SK-N-SH (cell line): ENCODE measurements at regions not wholly inside any gene's neighbourhood (a gene's known extent, or its start where the extent isn't known, plus 50 kb on each side); places are given as distances from the start of the nearest gene placed in this dataset.

ENCODE experiments used
- CTCF ChIA-PET: fragments of 300-600, 350-600 bp; formaldehyde crosslinking; extraction: SDS; loops from one replicate; lab custom pipeline; 2021; lab: Yijun Ruan, JAX
- POLR2A ChIA-PET: fragments of 350-600 bp; sonication (Branson Sonifier 250); formaldehyde crosslinking; extraction: SDS; loops from one replicate; lab custom pipeline; 2020; ENCODE audit warnings: antibody characterized with exemption, inconsistent platforms; lab: Yijun Ruan, JAX
- DNase-seq: peaks from one replicate; pipeline ENCODE4 v3.0.0; 2012
- H2AFZ ChIP-seq: fragments of 200-600 bp; sonication (generic); 2 replicates; pipeline ENCODE4 v1.8.1; 2016; ENCODE audit warnings: antibody characterized with exemption, mild to moderate bottlenecking, low read depth
- H3F3A ChIP-seq: fragments of 200-600 bp; sonication (generic); replicated peaks from 2 replicates; pipeline ENCODE3; 2016; ENCODE audit warnings: antibody characterized with exemption, mild to moderate bottlenecking; ENCODE audit not compliant: insufficient read depth
- H3K27ac ChIP-seq, 2 experiments: fragments of 200-500 bp in 1 of 2; fragments of 200-600 bp in 1 of 2; sonication (Bioruptor generic) in 1 of 2; sonication (generic), shearing (Covaris generic) in 1 of 2; 2 replicates each; pipeline versions ENCODE4 v1.5.1 to v1.6.1; 2014 to 2016; ENCODE audit warnings: low read depth in 2 of 2, inconsistent platforms in 1 of 2, low read length in 1 of 2, mild to moderate bottlenecking in 1 of 2, mixed read lengths in 1 of 2
- H3K27me3 ChIP-seq: fragments of 200-600 bp; sonication (generic), shearing (Covaris generic); 2 replicates; pipeline ENCODE4 v1.6.1; 2016; ENCODE audit warnings: mixed run types; ENCODE audit not compliant: insufficient read depth
- H3K36me3 ChIP-seq, 2 experiments: fragments of 200-500 bp in 1 of 2; fragments of 200-600 bp in 1 of 2; sonication (Bioruptor generic) in 1 of 2; sonication (generic) in 1 of 2; replicated peaks in 1 of 2; 2 replicates each; pipeline versions ENCODE3 to v1.5.1; 2014 to 2016; ENCODE audit warnings: low read length in 1 of 2, mild to moderate bottlenecking in 1 of 2; ENCODE audit not compliant: insufficient read depth in 2 of 2, control insufficient read depth in 1 of 2
- H3K4me1 ChIP-seq, 2 experiments: fragments of 200-500 bp in 1 of 2; fragments of 200-600 bp in 1 of 2; sonication (Bioruptor generic) in 1 of 2; sonication (generic), shearing (Covaris generic) in 1 of 2; 2 replicates each; pipeline versions ENCODE4 v1.5.1 to v1.6.1; 2014 to 2016; ENCODE audit warnings: low read depth in 1 of 2, low read length in 1 of 2, mixed run types in 1 of 2; ENCODE audit not compliant: insufficient read depth in 2 of 2, control insufficient read depth in 1 of 2
- H3K4me2 ChIP-seq: fragments of 200-600 bp; sonication (generic), shearing (Covaris generic); 2 replicates; pipeline ENCODE4 v1.6.1; 2017; ENCODE audit warnings: mixed run types
- H3K4me3 ChIP-seq, 2 experiments: fragments of 200-500 bp in 1 of 2; fragments of 200-600 bp in 1 of 2; sonication (Bioruptor generic) in 1 of 2; sonication (generic), shearing (Covaris generic) in 1 of 2; 2 replicates each; pipeline versions ENCODE4 v1.5.1 to v1.8.1; 2014 to 2016; ENCODE audit warnings: low read depth in 2 of 2, inconsistent platforms in 1 of 2, low read length in 1 of 2, mild to moderate bottlenecking in 1 of 2, mixed read lengths in 1 of 2, moderate library complexity in 1 of 2
- H3K79me2 ChIP-seq: fragments of 200-600 bp; sonication (generic); 2 replicates; pipeline ENCODE4 v1.8.1; 2017; ENCODE audit warnings: mild to moderate bottlenecking; ENCODE audit not compliant: insufficient read depth
- H3K9ac ChIP-seq: fragments of 200-600 bp; sonication (generic); 2 replicates; pipeline ENCODE4 v1.6.1; 2017; ENCODE audit warnings: mixed run types
- H3K9me2 ChIP-seq: fragments of 200-600 bp; sonication (generic); 2 replicates; pipeline ENCODE4 v1.6.1; 2017; ENCODE audit warnings: mixed run types
- H3K9me3 ChIP-seq: fragments of 200-600 bp; sonication (generic); 2 replicates; pipeline ENCODE4 v1.6.1; 2017; ENCODE audit warnings: mixed run types, mild to moderate bottlenecking, moderate library complexity
- H4K20me1 ChIP-seq: fragments of 200-600 bp; sonication (generic); 2 replicates; pipeline ENCODE4 v1.6.1; 2017; ENCODE audit warnings: mild to moderate bottlenecking, mixed run types; ENCODE audit not compliant: insufficient read depth
- ELF1 ChIP-seq: IDR thresholded peaks from 2 replicates; pipeline ENCODE4 v1.4.0; 2012
- EP300 ChIP-seq, 2 experiments: IDR thresholded peaks; 2 replicates each; pipeline versions ENCODE4 v1.4.0 to v1.6.1; 2012; ENCODE audit warnings: borderline replicate concordance in 1 of 2, low read depth in 1 of 2, low read length in 1 of 2
- EZH2phosphoT487 ChIP-seq: fragments of 200-600 bp; sonication (generic); IDR thresholded peaks from 2 replicates; pipeline ENCODE4 v1.6.1; 2017; ENCODE audit warnings: low read depth, mixed run types, mild to moderate bottlenecking, antibody characterized with exemption, moderate library complexity, borderline replicate concordance
- FOXJ3 ChIP-seq: sonication (generic); formaldehyde crosslinking; IDR thresholded peaks from 2 replicates; pipeline ENCODE4 v1.5.1; 2020; ENCODE audit warnings: mild to moderate bottlenecking, missing genetic modification reagents
- GATA2 ChIP-seq: sonication (generic); formaldehyde crosslinking; IDR thresholded peaks from 2 replicates; pipeline ENCODE4 v1.5.0; 2020; ENCODE audit warnings: mild to moderate bottlenecking, missing genetic modification reagents
- MEF2A ChIP-seq: IDR thresholded peaks from 2 replicates; pipeline ENCODE4 v1.4.0; 2012; ENCODE audit warnings: low read depth, borderline replicate concordance
- NRF1 ChIP-seq: IDR thresholded peaks from 2 replicates; pipeline ENCODE4 v1.6.1; 2012; ENCODE audit warnings: low read depth, mild to moderate bottlenecking, low read length
- POLR2AphosphoS5 ChIP-seq: IDR thresholded peaks from 2 replicates; pipeline ENCODE4 v1.6.1; 2012; ENCODE audit warnings: low read depth, low read length
- RAD21 ChIP-seq: IDR thresholded peaks from 2 replicates; pipeline ENCODE4 v1.6.1; 2012; ENCODE audit warnings: mild to moderate bottlenecking, low read length
- RCOR1 ChIP-seq: fragments of 150-350 bp; IDR thresholded peaks from 2 replicates; pipeline ENCODE4 v1.6.1; 2017; ENCODE audit warnings: antibody characterized with exemption, low read length
- RFX5 ChIP-seq: IDR thresholded peaks from 2 replicates; pipeline ENCODE4 v1.6.1; 2012; ENCODE audit warnings: mild to moderate bottlenecking, improper control_type of control experiment, low read length
- RXRA ChIP-seq: IDR thresholded peaks from 2 replicates; pipeline ENCODE4 v1.4.0; 2012; ENCODE audit warnings: low read depth, mild to moderate bottlenecking, borderline replicate concordance
- TAF1 ChIP-seq: IDR thresholded peaks from 2 replicates; pipeline ENCODE4 v1.6.1; 2012; ENCODE audit warnings: low read depth, mild to moderate bottlenecking, low read length, moderate library complexity, borderline replicate concordance
- TCF12 ChIP-seq: IDR thresholded peaks from 2 replicates; pipeline ENCODE4 v1.4.0; 2012
- WGBS: methylation state at CpG from one replicate; pipeline ENCODE4 v1.1.6; 2017; ENCODE audit warnings: low lambda C conversion rate; 5-methylcytosine and 5-hydroxymethylcytosine counted together
- TF ChIP-seq, protein P1 (sequence below): fragments of 200-600 bp; sonication (generic); IDR thresholded peaks from 2 replicates; pipeline ENCODE4 v1.6.1; 2017; ENCODE audit warnings: antibody characterized with exemption, mild to moderate bottlenecking, moderate library complexity
- TF ChIP-seq, protein P2 (sequence below): IDR thresholded peaks from 2 replicates; pipeline ENCODE4 v1.4.0; 2012; ENCODE audit warnings: low read depth
- TF ChIP-seq, protein P3 (sequence below): fragments of 150-350 bp; IDR thresholded peaks from 2 replicates; pipeline ENCODE4 v1.6.1; 2017; ENCODE audit warnings: antibody characterized with exemption, low read length, low read depth, borderline replicate concordance
- TF ChIP-seq, protein P4 (sequence below): IDR thresholded peaks from 2 replicates; pipeline ENCODE4 v1.4.0; 2012; ENCODE audit warnings: low read depth, borderline replicate concordance
- TF ChIP-seq, protein P5 (sequence below): IDR thresholded peaks from 2 replicates; pipeline ENCODE4 v1.6.1; 2012; ENCODE audit warnings: mild to moderate bottlenecking, low read depth, low read length, moderate library complexity

DNA sequence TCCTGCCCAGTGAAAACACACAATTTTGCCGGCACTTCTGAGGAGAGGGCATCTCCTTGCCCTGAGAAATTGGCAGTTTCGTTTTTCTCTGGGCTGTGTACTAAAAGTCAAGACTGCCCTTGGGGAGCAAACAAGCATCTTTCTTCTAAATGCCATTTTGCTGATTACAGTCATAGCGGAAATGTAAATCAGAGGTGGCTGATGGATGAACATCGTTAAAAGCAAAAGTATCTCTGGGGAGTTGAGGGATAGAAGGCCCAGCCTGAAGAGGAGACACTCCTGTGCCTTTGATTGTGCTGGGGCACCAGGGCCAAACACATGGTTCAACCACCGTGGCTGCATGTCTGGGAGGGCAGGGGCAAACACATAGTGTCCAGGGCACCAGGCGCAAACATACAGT is 49.8 kb downstream of the ABCC12 start:
- no peak overlapping the region for H2AFZ ChIP-seq
- POLR2A ChIA-PET, result no interaction called here
- WGBS, result 67% methylated on average over 5 of the region's 6 CpGs
- no peaks in the 10 kb centered on the region; the same call in 1 of the 2 replicates for H3K27me3 ChIP-seq
- H3K9me2 ChIP-seq, result no peaks in the 10 kb centered on the region
- no peak overlapping the region for H3K4me3 ChIP-seq
- no peak overlapping the region for H3K27ac ChIP-seq
- DNase-seq, result no peak
- no peaks in the 10 kb centered on the region for H3K36me3 ChIP-seq
- CTCF ChIA-PET, result no interaction called here
- H3K4me2 ChIP-seq, result no peak overlapping the region
- no peaks in the 10 kb centered on the region for H3K79me2 ChIP-seq
- no peaks in the 10 kb centered on the region for H3K9me3 ChIP-seq
- H3K9ac ChIP-seq, result no peak overlapping the region
- H3K4me1 ChIP-seq, result no peaks in the 10 kb centered on the region
- no peaks in the 10 kb centered on the region for H4K20me1 ChIP-seq
- no peak for TF ChIP-seq RCOR1
- TF ChIP-seq TAF1, result no peak
- no peak for TF ChIP-seq RXRA
- no peak for TF ChIP-seq FOXJ3
- TF ChIP-seq EP300 (IDR thresholded peaks at IDR 0.05; ENCODE audit: borderline replicate concordance in 1 of 2, low read depth in 1 of 2, low read length in 1 of 2), result no peak
- TF ChIP-seq MEF2A, result no peak
- TF ChIP-seq, protein P1, sequence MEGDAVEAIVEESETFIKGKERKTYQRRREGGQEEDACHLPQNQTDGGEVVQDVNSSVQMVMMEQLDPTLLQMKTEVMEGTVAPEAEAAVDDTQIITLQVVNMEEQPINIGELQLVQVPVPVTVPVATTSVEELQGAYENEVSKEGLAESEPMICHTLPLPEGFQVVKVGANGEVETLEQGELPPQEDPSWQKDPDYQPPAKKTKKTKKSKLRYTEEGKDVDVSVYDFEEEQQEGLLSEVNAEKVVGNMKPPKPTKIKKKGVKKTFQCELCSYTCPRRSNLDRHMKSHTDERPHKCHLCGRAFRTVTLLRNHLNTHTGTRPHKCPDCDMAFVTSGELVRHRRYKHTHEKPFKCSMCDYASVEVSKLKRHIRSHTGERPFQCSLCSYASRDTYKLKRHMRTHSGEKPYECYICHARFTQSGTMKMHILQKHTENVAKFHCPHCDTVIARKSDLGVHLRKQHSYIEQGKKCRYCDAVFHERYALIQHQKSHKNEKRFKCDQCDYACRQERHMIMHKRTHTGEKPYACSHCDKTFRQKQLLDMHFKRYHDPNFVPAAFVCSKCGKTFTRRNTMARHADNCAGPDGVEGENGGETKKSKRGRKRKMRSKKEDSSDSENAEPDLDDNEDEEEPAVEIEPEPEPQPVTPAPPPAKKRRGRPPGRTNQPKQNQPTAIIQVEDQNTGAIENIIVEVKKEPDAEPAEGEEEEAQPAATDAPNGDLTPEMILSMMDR, result no peak
- no peak for TF ChIP-seq NRF1
- TF ChIP-seq, protein P2, sequence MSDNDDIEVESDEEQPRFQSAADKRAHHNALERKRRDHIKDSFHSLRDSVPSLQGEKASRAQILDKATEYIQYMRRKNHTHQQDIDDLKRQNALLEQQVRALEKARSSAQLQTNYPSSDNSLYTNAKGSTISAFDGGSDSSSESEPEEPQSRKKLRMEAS, result no peak
- no peak for TF ChIP-seq EZH2phosphoT487
- TF ChIP-seq TCF12, result no peak
- no peak for TF ChIP-seq ELF1
- TF ChIP-seq RAD21, result no peak
- TF ChIP-seq, protein P3, sequence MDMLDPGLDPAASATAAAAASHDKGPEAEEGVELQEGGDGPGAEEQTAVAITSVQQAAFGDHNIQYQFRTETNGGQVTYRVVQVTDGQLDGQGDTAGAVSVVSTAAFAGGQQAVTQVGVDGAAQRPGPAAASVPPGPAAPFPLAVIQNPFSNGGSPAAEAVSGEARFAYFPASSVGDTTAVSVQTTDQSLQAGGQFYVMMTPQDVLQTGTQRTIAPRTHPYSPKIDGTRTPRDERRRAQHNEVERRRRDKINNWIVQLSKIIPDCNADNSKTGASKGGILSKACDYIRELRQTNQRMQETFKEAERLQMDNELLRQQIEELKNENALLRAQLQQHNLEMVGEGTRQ, result no peak
- TF ChIP-seq GATA2 (CRISPR knock-in tag), result no peak
- no peaks in the 10 kb centered on the region for H3F3A ChIP-seq

DNA sequence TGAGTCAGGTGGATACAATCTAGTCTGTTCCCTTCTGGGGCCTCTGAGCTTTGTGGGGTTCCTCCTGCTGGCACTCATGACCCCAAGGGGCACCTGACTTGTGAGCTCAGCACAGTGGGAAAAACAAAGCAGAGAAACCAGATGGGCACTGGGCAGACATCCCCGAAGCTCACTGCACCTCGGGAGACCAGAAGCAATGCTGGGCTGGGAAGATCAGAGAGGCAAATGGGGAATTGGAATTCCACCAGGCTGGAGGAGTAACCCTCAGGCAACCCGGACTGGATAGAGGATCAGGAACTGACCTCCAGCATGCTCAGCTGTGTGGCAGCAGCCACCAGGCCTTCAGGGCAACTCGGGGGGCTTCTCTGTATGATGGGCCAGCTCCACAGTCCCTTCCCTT is 50.3 kb downstream of the ABCC12 start:
- Histone ChIP-seq H4K20me1 (no peaks in the 10 kb centered on the region), H3K9me2 (no peaks in the 10 kb centered on the region), H3F3A (no peaks in the 10 kb centered on the region), H3K79me2 (no peaks in the 10 kb centered on the region), H2AFZ (no peak overlapping the region), H3K27ac (no peak overlapping the region), H3K4me3 (no peak overlapping the region), H3K27me3 (no peaks in the 10 kb centered on the region; the same call in 1 of the 2 replicates), H3K9me3 (no peaks in the 10 kb centered on the region), H3K36me3 (no peaks in the 10 kb centered on the region), H3K9ac (no peak overlapping the region), H3K4me1 (no peaks in the 10 kb centered on the region), H3K4me2 (no peak overlapping the region)
- POLR2A ChIA-PET, result no interaction called here
- WGBS, result 69% methylated on average over 3 of the region's 4 CpGs
- TF ChIP-seq, protein P4, sequence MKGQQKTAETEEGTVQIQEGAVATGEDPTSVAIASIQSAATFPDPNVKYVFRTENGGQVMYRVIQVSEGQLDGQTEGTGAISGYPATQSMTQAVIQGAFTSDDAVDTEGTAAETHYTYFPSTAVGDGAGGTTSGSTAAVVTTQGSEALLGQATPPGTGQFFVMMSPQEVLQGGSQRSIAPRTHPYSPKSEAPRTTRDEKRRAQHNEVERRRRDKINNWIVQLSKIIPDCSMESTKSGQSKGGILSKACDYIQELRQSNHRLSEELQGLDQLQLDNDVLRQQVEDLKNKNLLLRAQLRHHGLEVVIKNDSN, result no peak
- TF ChIP-seq POLR2AphosphoS5, result no peak
- no peak for TF ChIP-seq GATA2 (CRISPR knock-in tag)
- no peak for TF ChIP-seq ELF1
- TF ChIP-seq RFX5, result no peak
- TF ChIP-seq, protein P5, sequence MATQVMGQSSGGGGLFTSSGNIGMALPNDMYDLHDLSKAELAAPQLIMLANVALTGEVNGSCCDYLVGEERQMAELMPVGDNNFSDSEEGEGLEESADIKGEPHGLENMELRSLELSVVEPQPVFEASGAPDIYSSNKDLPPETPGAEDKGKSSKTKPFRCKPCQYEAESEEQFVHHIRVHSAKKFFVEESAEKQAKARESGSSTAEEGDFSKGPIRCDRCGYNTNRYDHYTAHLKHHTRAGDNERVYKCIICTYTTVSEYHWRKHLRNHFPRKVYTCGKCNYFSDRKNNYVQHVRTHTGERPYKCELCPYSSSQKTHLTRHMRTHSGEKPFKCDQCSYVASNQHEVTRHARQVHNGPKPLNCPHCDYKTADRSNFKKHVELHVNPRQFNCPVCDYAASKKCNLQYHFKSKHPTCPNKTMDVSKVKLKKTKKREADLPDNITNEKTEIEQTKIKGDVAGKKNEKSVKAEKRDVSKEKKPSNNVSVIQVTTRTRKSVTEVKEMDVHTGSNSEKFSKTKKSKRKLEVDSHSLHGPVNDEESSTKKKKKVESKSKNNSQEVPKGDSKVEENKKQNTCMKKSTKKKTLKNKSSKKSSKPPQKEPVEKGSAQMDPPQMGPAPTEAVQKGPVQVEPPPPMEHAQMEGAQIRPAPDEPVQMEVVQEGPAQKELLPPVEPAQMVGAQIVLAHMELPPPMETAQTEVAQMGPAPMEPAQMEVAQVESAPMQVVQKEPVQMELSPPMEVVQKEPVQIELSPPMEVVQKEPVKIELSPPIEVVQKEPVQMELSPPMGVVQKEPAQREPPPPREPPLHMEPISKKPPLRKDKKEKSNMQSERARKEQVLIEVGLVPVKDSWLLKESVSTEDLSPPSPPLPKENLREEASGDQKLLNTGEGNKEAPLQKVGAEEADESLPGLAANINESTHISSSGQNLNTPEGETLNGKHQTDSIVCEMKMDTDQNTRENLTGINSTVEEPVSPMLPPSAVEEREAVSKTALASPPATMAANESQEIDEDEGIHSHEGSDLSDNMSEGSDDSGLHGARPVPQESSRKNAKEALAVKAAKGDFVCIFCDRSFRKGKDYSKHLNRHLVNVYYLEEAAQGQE, result no peak
- no peak for DNase-seq
- CTCF ChIA-PET, result interaction anchor here (0.8 kb wide), 1 partner anchor 51 kb away, joined by 3 read pairs; no protein-coding TSS in a partner anchor
